K562 (cell line): ENCODE measurements at regions not wholly inside any gene's neighbourhood (a gene's known extent, or its start where the extent isn't known, plus 50 kb on each side); places are given as distances from the start of the nearest gene placed in this dataset.

Experiments used
- ATAC-seq: fragments of 200-7000 bp; cut with Tn5 transposase; 3 replicates; pipeline ENCODE4 v1.9.1; 2020; ENCODE audit warnings: moderate library complexity
- BruUV-seq: library from RNA; stranded (reverse); fragments of 400-500 nt; replicated peaks from 2 replicates; lab custom pipeline; 2021; lab: Mats Ljungman, UMichigan
- CTCF ChIA-PET: fragments of 300-600 bp; formaldehyde crosslinking; extraction: SDS; loops from one replicate; lab custom pipeline; 2021; ENCODE audit warnings: low intra/inter-chr PET ratio; lab: Yijun Ruan, JAX
- POLR2A ChIA-PET: fragments of 300-600, 350-650 bp; sonication (Branson Sonifier 250); formaldehyde crosslinking; extraction: SDS; loops from one replicate; lab custom pipeline; 2021; ENCODE audit warnings: antibody characterized with exemption, inconsistent platforms; lab: Yijun Ruan, JAX
- DNase-seq, 4 experiments: peaks; one replicate each; pipeline versions ENCODE4 v3.0.0 to v3.0.0-alpha.2; 2011 to 2018; ENCODE audit warnings: low spot score in 3 of 4, mixed read lengths in 3 of 4; ENCODE audit errors: extremely low read depth in 1 of 4
- FAIRE-seq: peaks from 2 replicates; lab custom pipeline; 2011; peaks lifted over from hg19 to GRCh38; lab: Jason Lieb, UNC
- H2AFZ ChIP-seq: 2 replicates; pipeline ENCODE4 v1.6.0; 2011; ENCODE audit warnings: low read depth, low read length, control low read depth, inconsistent platforms
- H3K27ac ChIP-seq: fragments of 200-600 bp; 3 replicates; pipeline ENCODE4 v1.8.0; 2011; ENCODE audit warnings: low read depth, mild to moderate bottlenecking, control low read depth, inconsistent platforms, low read length, moderate library complexity, mixed read lengths; ENCODE audit errors: extremely low read depth
- H3K27me3 ChIP-seq, 2 experiments: fragments of 300-600 bp in 1 of 2; 2 replicates in 1 of 2; 3 replicates in 1 of 2; pipeline versions ENCODE4 v1.6.0 to v1.8.0; 2011; ENCODE audit warnings: inconsistent platforms in 2 of 2, low read length in 2 of 2, mild to moderate bottlenecking in 1 of 2, mixed read lengths in 1 of 2, moderate library complexity in 1 of 2; ENCODE audit not compliant: control insufficient read depth in 2 of 2, insufficient read depth in 2 of 2
- H3K36me3 ChIP-seq: fragments of 300-600 bp; 3 replicates; pipeline ENCODE4 v1.8.0; 2011; ENCODE audit warnings: mild to moderate bottlenecking, low read length, inconsistent platforms; ENCODE audit not compliant: control insufficient read depth, insufficient read depth
- H3K4me1 ChIP-seq, 2 experiments: fragments of 200-600 bp in 1 of 2; replicated peaks in 1 of 2; 2 replicates in 1 of 2; 3 replicates in 1 of 2; pipeline versions ENCODE4 v1.5.1 to v1.8.0; 2011; ENCODE audit warnings: inconsistent platforms in 2 of 2, low read length in 2 of 2, mild to moderate bottlenecking in 1 of 2, mixed read lengths in 1 of 2, moderate library complexity in 1 of 2; ENCODE audit not compliant: control insufficient read depth in 2 of 2, insufficient read depth in 2 of 2
- H3K4me2 ChIP-seq: 2 replicates; pipeline ENCODE4 v1.6.1; 2011; ENCODE audit warnings: low read length, control low read depth, inconsistent platforms, mixed read lengths; ENCODE audit not compliant: insufficient read depth
- H3K4me3 ChIP-seq: fragments of 200-600 bp; sonication (generic), shearing (Covaris generic); 2 replicates; pipeline ENCODE4 v1.5.1; 2016; ENCODE audit warnings: control low read depth, inconsistent platforms
- H3K79me2 ChIP-seq: fragments of 200-600 bp; 3 replicates; pipeline ENCODE4 v1.8.0; 2011; ENCODE audit warnings: low read length, inconsistent platforms; ENCODE audit not compliant: control insufficient read depth, insufficient read depth
- H3K9ac ChIP-seq, 2 experiments: 2 replicates each; pipeline versions ENCODE4 v1.6.0 to v1.6.1; 2011; ENCODE audit warnings: low read depth in 2 of 2, low read length in 2 of 2, control low read depth in 1 of 2, inconsistent platforms in 1 of 2, mild to moderate bottlenecking in 1 of 2, mixed read lengths in 1 of 2; ENCODE audit not compliant: insufficient read depth in 1 of 2
- H3K9me1 ChIP-seq: one replicate; pipeline ENCODE4 v1.6.0; 2011; ENCODE audit warnings: inconsistent platforms, mild to moderate bottlenecking, low read length, moderate library complexity; ENCODE audit not compliant: control insufficient read depth, insufficient read depth
- H3K9me3 ChIP-seq: replicated peaks from 2 replicates; pipeline ENCODE4 v1.5.1; 2011; ENCODE audit warnings: low read depth, low read length, inconsistent platforms; ENCODE audit not compliant: control insufficient read depth, insufficient read depth
- H4K20me1 ChIP-seq: replicated peaks from 2 replicates; pipeline ENCODE4 v1.6.1; 2011; ENCODE audit warnings: low read length, inconsistent platforms, mixed read lengths; ENCODE audit not compliant: control insufficient read depth, insufficient read depth
- ARID3B ChIP-seq: fragments of 250-450 bp; sonication (Bioruptor Pico); IDR thresholded peaks from 2 replicates; pipeline ENCODE4 v1.4.0; 2020; ENCODE audit warnings: borderline replicate concordance
- CREB1 ChIP-seq, 2 experiments: sonication (generic) in 1 of 2; formaldehyde crosslinking in 1 of 2; IDR thresholded peaks; 2 replicates each; pipeline versions ENCODE4 v1.6.1 to v1.8.0; 2012 to 2022; ENCODE audit warnings: inconsistent platforms in 1 of 2, mild to moderate bottlenecking in 1 of 2, missing genetic modification reagents in 1 of 2, moderate library complexity in 1 of 2
- CREB5 ChIP-seq: fragments of 250-450 bp; sonication (Bioruptor Pico); IDR thresholded peaks from 2 replicates; pipeline ENCODE4 v1.5.0; 2020; ENCODE audit warnings: mild to moderate bottlenecking
- JUN ChIP-seq, 2 experiments: sonication (generic) in 1 of 2; formaldehyde crosslinking in 1 of 2; IDR thresholded peaks; 2 replicates each; pipeline versions ENCODE4 v1.6.1 to v1.8.0; 2012 to 2022; ENCODE audit warnings: borderline replicate concordance in 2 of 2, mild to moderate bottlenecking in 2 of 2, improper control_type of control experiment in 1 of 2, low read depth in 1 of 2, low read length in 1 of 2, missing genetic modification reagents in 1 of 2
- KLF16 ChIP-seq: IDR thresholded peaks from 2 replicates; pipeline ENCODE4 v1.6.1; 2016; ENCODE audit warnings: antibody characterized with exemption
- NFRKB ChIP-seq: fragments of 450-650 bp; IDR thresholded peaks from 2 replicates; pipeline ENCODE4 v1.6.1; 2016; ENCODE audit warnings: low read depth
- POLR3A ChIP-seq: IDR thresholded peaks from 2 replicates; pipeline ENCODE4 v1.6.1; 2011; ENCODE audit warnings: borderline replicate concordance, mild to moderate bottlenecking, moderate library complexity; ENCODE audit not compliant: insufficient read length, insufficient read depth; ENCODE audit errors: extremely low read depth
- RFX7 ChIP-seq: fragments of 250-450 bp; sonication (Bioruptor Pico); IDR thresholded peaks from 2 replicates; pipeline ENCODE4 v1.5.1; 2021; ENCODE audit warnings: mild to moderate bottlenecking
- TCFL5 ChIP-seq: fragments of 250-450 bp; sonication (Bioruptor Pico); conservative IDR thresholded peaks from 2 replicates; pipeline ENCODE4 v1.6.1; 2021; ENCODE audit warnings: mild to moderate bottlenecking, moderate library complexity, matching md5 sums
- ZNF830 ChIP-seq: fragments of 250-450 bp; sonication (Bioruptor Pico); IDR thresholded peaks from 2 replicates; pipeline ENCODE4 v1.5.0; 2021; ENCODE audit warnings: mild to moderate bottlenecking
- WGBS: fragments of 100-300 bp; shearing (Covaris generic); methylation state at CpG from one replicate; pipeline ENCODE4 v1.1.6; 2016; ENCODE audit warnings: low coverage, mixed read lengths; ENCODE audit not compliant: insufficient coverage; ENCODE audit errors: missing lambda C conversion rate; 5-methylcytosine and 5-hydroxymethylcytosine counted together
- in situ Hi-C: fragments of 300-500 bp; cut with MboI; formaldehyde crosslinking; loops from 4 replicates; pipeline ENCODE4 v1.15.0; 2018; ENCODE audit warnings: inconsistent platforms, mixed read lengths
- intact Hi-C: fragments of 100-400 bp; cut with micrococcal nuclease; formaldehyde crosslinking; loops from 2 replicates; pipeline ENCODE4 v1.14.2; 2022

- no peak for TF ChIP-seq CREB5 (CRISPR knock-in tag)
These were observed 125.4 kb upstream of the DIO2 start (continued) for GRCh38 chr14:80336608-80337106.

- Histone ChIP-seq H3K4me1 (no peaks in the 10 kb centered on the region), H3K9me3 (no peaks in the 10 kb centered on the region), H2AFZ (no peak overlapping the region), H3K79me2 (no peaks in the 10 kb centered on the region), H3K36me3 (no peaks in the 10 kb centered on the region), H3K9me1 (no peaks in the 10 kb centered on the region), H3K27ac (no peak overlapping the region), H3K4me3 (no peak overlapping the region), H3K27me3 (no peaks in the 10 kb centered on the region), H4K20me1 (no peaks in the 10 kb centered on the region), H3K4me2 (no peak overlapping the region), H3K9ac (no peak overlapping the region)
- POLR2A ChIA-PET: no interaction called here
- TF ChIP-seq ZNF830 (CRISPR knock-in tag) (no peak), CREB1 (IDR thresholded peaks at IDR 0.05) (no peak), CREB1 (CRISPR knock-in tag; IDR thresholded peaks at IDR 0.05) (no peak), KLF16 (no peak), JUN (IDR thresholded peaks at IDR 0.05; ENCODE audit: borderline replicate concordance, low read depth, low read length) (no peak), JUN (CRISPR knock-in tag; IDR thresholded peaks at IDR 0.05; ENCODE audit: borderline replicate concordance) (no peak), RFX7 (CRISPR knock-in tag) (no peak), ARID3B (CRISPR knock-in tag) (no peak), TCFL5 (CRISPR knock-in tag) (no peak), POLR3A (no peak), NFRKB (no peak), CREB5 (CRISPR knock-in tag) (no peak)
- ATAC-seq (no peak), DNase-seq (no peak), FAIRE-seq (no peak)
- 0% methylated on average over 1 of the region's 1 CpG for WGBS
- no TSS peak for BruUV-seq
- intact Hi-C loops: no loop called here
- in situ Hi-C loops: no loop called here
- CTCF ChIA-PET: no interaction called here
These were observed 114.4 kb upstream of the DIO2 start for GRCh38 chr14:80325688-80326087.
